ENCODE measurements at regions not wholly inside any gene's neighbourhood (a gene's known extent, or its start where the extent isn't known, plus 50 kb on each side); places are given as distances from the start of the nearest gene placed in this dataset.

- POLR2A ChIA-PET: no interaction called here
- no peak for DNase-seq (ENCODE audit: extremely low spot score)
- TF ChIP-seq TARDBP (IDR thresholded peaks at IDR 0.05) (no peak), ZNF384 (IDR thresholded peaks at IDR 0.05) (no peak), SP1 (IDR thresholded peaks at IDR 0.05) (no peak), ELF4 (IDR thresholded peaks at IDR 0.05) (no peak), HDGF (IDR thresholded peaks at IDR 0.05; ENCODE audit: borderline replicate concordance) (no peak), CTBP1 (IDR thresholded peaks at IDR 0.05; ENCODE audit: borderline replicate concordance) (no peak), BHLHE40 (IDR thresholded peaks at IDR 0.05; ENCODE audit: borderline replicate concordance) (no peak), L3MBTL2 (conservative IDR thresholded peaks at IDR 0.05) (no peak), ARNT (IDR thresholded peaks at IDR 0.05) (no peak), FOXM1 (IDR thresholded peaks at IDR 0.05; ENCODE audit: borderline replicate concordance) (no peak), FOXK2 (IDR thresholded peaks at IDR 0.05) (no peak), FOXA1 (IDR thresholded peaks at IDR 0.05) (no peak), NFRKB (IDR thresholded peaks at IDR 0.05) (no peak), LEF1 (IDR thresholded peaks at IDR 0.05; ENCODE audit: borderline replicate concordance) (no peak), SUZ12 (IDR thresholded peaks at IDR 0.05) (no peak)
- TF ChIP-seq, protein P1, sequence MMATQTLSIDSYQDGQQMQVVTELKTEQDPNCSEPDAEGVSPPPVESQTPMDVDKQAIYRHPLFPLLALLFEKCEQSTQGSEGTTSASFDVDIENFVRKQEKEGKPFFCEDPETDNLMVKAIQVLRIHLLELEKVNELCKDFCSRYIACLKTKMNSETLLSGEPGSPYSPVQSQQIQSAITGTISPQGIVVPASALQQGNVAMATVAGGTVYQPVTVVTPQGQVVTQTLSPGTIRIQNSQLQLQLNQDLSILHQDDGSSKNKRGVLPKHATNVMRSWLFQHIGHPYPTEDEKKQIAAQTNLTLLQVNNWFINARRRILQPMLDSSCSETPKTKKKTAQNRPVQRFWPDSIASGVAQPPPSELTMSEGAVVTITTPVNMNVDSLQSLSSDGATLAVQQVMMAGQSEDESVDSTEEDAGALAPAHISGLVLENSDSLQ (IDR thresholded peaks at IDR 0.05): no peak
- CTCF ChIA-PET: no interaction called here
These were observed 144.4 kb upstream of the PDE10A start for GRCh38 chr6:165807249-165807960.

DNA sequence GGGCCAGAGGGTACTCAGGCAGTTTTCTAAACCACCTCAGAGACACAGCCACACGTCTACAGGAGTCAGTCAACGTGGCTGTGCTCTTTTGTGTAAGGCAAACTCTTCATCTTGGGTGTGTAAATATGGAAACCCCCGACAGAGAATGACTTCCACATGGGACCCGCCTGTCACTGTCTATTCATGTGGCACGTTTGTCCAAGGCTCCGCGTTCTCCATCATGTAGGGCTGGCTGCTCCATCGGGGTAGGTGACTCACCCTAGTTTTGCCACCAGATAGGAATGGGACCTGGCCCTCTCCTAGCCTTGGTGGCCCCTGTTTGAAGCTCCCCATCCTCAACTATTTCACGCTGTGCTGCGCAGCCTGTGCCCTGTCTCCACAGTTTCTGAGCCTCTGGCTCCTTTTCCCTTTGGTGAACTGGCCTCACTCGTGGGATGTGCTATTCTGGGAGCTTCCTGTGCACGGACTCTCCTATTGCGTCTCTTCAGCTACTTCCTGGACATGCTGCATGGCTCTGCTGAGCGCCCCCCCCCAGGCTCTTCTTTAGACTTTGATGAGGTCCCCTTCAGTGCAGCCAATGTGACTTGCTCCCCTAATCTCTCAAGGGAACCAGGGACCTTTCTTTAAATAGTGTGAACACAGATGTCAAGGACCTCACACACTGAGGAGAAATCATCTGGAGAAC, 143.2 kb upstream of the PDE10A start:
- TF ChIP-seq NFRKB (IDR thresholded peaks at IDR 0.05): no peak
- TF ChIP-seq TARDBP (IDR thresholded peaks at IDR 0.05): no peak
- no peak for TF ChIP-seq L3MBTL2 (conservative IDR thresholded peaks at IDR 0.05)
- no peak for TF ChIP-seq SUZ12 (IDR thresholded peaks at IDR 0.05)
- TF ChIP-seq ELF4 (IDR thresholded peaks at IDR 0.05): no peak
- no peak for TF ChIP-seq FOXM1 (IDR thresholded peaks at IDR 0.05; ENCODE audit: borderline replicate concordance)
- no peak for TF ChIP-seq ARNT (IDR thresholded peaks at IDR 0.05)
- TF ChIP-seq HDGF (IDR thresholded peaks at IDR 0.05; ENCODE audit: borderline replicate concordance): no peak
- no peak for TF ChIP-seq FOXA1 (IDR thresholded peaks at IDR 0.05)
- TF ChIP-seq, protein P1 (IDR thresholded peaks at IDR 0.05): no peak
- TF ChIP-seq CTBP1 (IDR thresholded peaks at IDR 0.05; ENCODE audit: borderline replicate concordance): no peak
- TF ChIP-seq SP1 (IDR thresholded peaks at IDR 0.05): no peak
- TF ChIP-seq BHLHE40 (IDR thresholded peaks at IDR 0.05; ENCODE audit: borderline replicate concordance): no peak
- TF ChIP-seq ZNF384 (IDR thresholded peaks at IDR 0.05): no peak
- no peak for TF ChIP-seq FOXK2 (IDR thresholded peaks at IDR 0.05)
- no peak for TF ChIP-seq LEF1 (IDR thresholded peaks at IDR 0.05; ENCODE audit: borderline replicate concordance)
- ChIA-PET CTCF (interaction anchor here (0.6 kb wide), 1 partner anchor 50 kb away, joined by 4 read pairs; no protein-coding TSS in a partner anchor), POLR2A (interaction anchor here (0.6 kb wide), 1 partner anchor 420 kb away, joined by 3 read pairs; no protein-coding TSS in a partner anchor)
- DNase-seq (ENCODE audit: extremely low spot score): no peak

- ChIA-PET POLR2A (no interaction called here), CTCF (no interaction called here)
- DNase-seq (ENCODE audit: extremely low spot score): no peak
- TF ChIP-seq, protein P1 (IDR thresholded peaks at IDR 0.05): no peak
- TF ChIP-seq HDGF (IDR thresholded peaks at IDR 0.05; ENCODE audit: borderline replicate concordance): no peak
- TF ChIP-seq BHLHE40 (IDR thresholded peaks at IDR 0.05; ENCODE audit: borderline replicate concordance): no peak
- no peak for TF ChIP-seq CTBP1 (IDR thresholded peaks at IDR 0.05; ENCODE audit: borderline replicate concordance)
- TF ChIP-seq NFRKB (IDR thresholded peaks at IDR 0.05): no peak
- no peak for TF ChIP-seq FOXA1 (IDR thresholded peaks at IDR 0.05)
- no peak for TF ChIP-seq FOXM1 (IDR thresholded peaks at IDR 0.05; ENCODE audit: borderline replicate concordance)
- no peak for TF ChIP-seq FOXK2 (IDR thresholded peaks at IDR 0.05)
These were observed 142.6 kb upstream of the PDE10A start for GRCh38 chr6:165805636-165806035.

- DNase-seq (ENCODE audit: extremely low spot score): no peak
- ChIA-PET CTCF (no interaction called here), POLR2A (no interaction called here)
- TF ChIP-seq NFRKB (IDR thresholded peaks at IDR 0.05) (no peak), TARDBP (IDR thresholded peaks at IDR 0.05) (no peak), BHLHE40 (IDR thresholded peaks at IDR 0.05; ENCODE audit: borderline replicate concordance) (no peak), SP1 (IDR thresholded peaks at IDR 0.05) (no peak), ARNT (IDR thresholded peaks at IDR 0.05) (no peak), L3MBTL2 (conservative IDR thresholded peaks at IDR 0.05) (no peak), CTBP1 (IDR thresholded peaks at IDR 0.05; ENCODE audit: borderline replicate concordance) (no peak), FOXK2 (IDR thresholded peaks at IDR 0.05) (no peak), ELF4 (IDR thresholded peaks at IDR 0.05) (no peak), SUZ12 (IDR thresholded peaks at IDR 0.05) (no peak), FOXA1 (IDR thresholded peaks at IDR 0.05) (no peak), HDGF (IDR thresholded peaks at IDR 0.05; ENCODE audit: borderline replicate concordance) (no peak), ZNF384 (IDR thresholded peaks at IDR 0.05) (no peak), LEF1 (IDR thresholded peaks at IDR 0.05; ENCODE audit: borderline replicate concordance) (no peak)
- TF ChIP-seq, protein P1 (IDR thresholded peaks at IDR 0.05): no peak
These were observed 142.1 kb upstream of the PDE10A start for GRCh38 chr6:165805067-165805555.

Measured in HEK293T (cell line).